ENCODE measurements at regions not wholly inside any gene's neighbourhood (a gene's known extent, or its start where the extent isn't known, plus 50 kb on each side); places are given as distances from the start of the nearest gene placed in this dataset.

DNA sequence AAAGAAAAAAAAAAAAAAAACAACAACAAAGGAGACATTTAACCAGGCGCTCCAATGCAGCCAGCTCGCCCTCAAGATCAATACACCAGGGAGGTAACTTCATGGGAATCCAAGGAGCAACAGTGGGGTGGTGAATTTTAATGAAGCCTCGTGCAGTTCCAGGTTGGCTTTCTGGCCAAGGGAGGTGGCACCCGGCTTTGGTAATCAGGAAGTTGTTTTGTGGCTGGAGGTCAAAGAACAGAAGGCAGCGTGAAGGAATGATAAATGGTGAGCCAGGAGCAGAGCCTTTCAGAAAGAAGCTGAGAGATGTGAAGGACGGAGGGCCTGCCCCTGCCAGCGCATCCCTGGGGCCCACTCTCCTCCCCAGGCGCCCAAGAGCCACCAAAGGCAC is 188.2 kb upstream of the TSC22D1 start:
- TF ChIP-seq CEBPB (IDR thresholded peaks at IDR 0.05; ENCODE audit: low read depth) (no peak), EZH2 (IDR thresholded peaks at IDR 0.05) (no peak), EGR1 (IDR thresholded peaks at IDR 0.05; ENCODE audit: low read depth) (no peak), EZH2phosphoT487 (IDR thresholded peaks at IDR 0.05; ENCODE audit: borderline replicate concordance) (no peak), SIN3A (IDR thresholded peaks at IDR 0.05; ENCODE audit: low read depth) (no peak), JUND (IDR thresholded peaks at IDR 0.05) (no peak), POLR2AphosphoS5 (IDR thresholded peaks at IDR 0.05; ENCODE audit: low read depth, low read length) (no peak), POLR2A (IDR thresholded peaks at IDR 0.05; ENCODE audit: borderline replicate concordance, extremely low read depth, insufficient read depth, insufficient read length) (no peak), ZNF274 (IDR thresholded peaks at IDR 0.05; ENCODE audit: low read depth, low read length) (no peak), TCF7L2 (IDR thresholded peaks at IDR 0.05; ENCODE audit: borderline replicate concordance, extremely low read depth, insufficient read depth, insufficient read length) (no peak)
- TF ChIP-seq, protein P1, sequence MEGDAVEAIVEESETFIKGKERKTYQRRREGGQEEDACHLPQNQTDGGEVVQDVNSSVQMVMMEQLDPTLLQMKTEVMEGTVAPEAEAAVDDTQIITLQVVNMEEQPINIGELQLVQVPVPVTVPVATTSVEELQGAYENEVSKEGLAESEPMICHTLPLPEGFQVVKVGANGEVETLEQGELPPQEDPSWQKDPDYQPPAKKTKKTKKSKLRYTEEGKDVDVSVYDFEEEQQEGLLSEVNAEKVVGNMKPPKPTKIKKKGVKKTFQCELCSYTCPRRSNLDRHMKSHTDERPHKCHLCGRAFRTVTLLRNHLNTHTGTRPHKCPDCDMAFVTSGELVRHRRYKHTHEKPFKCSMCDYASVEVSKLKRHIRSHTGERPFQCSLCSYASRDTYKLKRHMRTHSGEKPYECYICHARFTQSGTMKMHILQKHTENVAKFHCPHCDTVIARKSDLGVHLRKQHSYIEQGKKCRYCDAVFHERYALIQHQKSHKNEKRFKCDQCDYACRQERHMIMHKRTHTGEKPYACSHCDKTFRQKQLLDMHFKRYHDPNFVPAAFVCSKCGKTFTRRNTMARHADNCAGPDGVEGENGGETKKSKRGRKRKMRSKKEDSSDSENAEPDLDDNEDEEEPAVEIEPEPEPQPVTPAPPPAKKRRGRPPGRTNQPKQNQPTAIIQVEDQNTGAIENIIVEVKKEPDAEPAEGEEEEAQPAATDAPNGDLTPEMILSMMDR (IDR thresholded peaks at IDR 0.05 in 2 of 3, conservative IDR thresholded peaks at IDR 0.05 in 1 of 3; ENCODE audit: borderline replicate concordance in 1 of 3, insufficient read depth in 1 of 3, low read depth in 2 of 3, low read length in 2 of 3): no peak
- TF ChIP-seq, protein P2, sequence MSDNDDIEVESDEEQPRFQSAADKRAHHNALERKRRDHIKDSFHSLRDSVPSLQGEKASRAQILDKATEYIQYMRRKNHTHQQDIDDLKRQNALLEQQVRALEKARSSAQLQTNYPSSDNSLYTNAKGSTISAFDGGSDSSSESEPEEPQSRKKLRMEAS (IDR thresholded peaks at IDR 0.05): no peak
- TF ChIP-seq, protein P3, sequence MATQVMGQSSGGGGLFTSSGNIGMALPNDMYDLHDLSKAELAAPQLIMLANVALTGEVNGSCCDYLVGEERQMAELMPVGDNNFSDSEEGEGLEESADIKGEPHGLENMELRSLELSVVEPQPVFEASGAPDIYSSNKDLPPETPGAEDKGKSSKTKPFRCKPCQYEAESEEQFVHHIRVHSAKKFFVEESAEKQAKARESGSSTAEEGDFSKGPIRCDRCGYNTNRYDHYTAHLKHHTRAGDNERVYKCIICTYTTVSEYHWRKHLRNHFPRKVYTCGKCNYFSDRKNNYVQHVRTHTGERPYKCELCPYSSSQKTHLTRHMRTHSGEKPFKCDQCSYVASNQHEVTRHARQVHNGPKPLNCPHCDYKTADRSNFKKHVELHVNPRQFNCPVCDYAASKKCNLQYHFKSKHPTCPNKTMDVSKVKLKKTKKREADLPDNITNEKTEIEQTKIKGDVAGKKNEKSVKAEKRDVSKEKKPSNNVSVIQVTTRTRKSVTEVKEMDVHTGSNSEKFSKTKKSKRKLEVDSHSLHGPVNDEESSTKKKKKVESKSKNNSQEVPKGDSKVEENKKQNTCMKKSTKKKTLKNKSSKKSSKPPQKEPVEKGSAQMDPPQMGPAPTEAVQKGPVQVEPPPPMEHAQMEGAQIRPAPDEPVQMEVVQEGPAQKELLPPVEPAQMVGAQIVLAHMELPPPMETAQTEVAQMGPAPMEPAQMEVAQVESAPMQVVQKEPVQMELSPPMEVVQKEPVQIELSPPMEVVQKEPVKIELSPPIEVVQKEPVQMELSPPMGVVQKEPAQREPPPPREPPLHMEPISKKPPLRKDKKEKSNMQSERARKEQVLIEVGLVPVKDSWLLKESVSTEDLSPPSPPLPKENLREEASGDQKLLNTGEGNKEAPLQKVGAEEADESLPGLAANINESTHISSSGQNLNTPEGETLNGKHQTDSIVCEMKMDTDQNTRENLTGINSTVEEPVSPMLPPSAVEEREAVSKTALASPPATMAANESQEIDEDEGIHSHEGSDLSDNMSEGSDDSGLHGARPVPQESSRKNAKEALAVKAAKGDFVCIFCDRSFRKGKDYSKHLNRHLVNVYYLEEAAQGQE (IDR thresholded peaks at IDR 0.05; ENCODE audit: low read depth): no peak
- TF ChIP-seq, protein P4, sequence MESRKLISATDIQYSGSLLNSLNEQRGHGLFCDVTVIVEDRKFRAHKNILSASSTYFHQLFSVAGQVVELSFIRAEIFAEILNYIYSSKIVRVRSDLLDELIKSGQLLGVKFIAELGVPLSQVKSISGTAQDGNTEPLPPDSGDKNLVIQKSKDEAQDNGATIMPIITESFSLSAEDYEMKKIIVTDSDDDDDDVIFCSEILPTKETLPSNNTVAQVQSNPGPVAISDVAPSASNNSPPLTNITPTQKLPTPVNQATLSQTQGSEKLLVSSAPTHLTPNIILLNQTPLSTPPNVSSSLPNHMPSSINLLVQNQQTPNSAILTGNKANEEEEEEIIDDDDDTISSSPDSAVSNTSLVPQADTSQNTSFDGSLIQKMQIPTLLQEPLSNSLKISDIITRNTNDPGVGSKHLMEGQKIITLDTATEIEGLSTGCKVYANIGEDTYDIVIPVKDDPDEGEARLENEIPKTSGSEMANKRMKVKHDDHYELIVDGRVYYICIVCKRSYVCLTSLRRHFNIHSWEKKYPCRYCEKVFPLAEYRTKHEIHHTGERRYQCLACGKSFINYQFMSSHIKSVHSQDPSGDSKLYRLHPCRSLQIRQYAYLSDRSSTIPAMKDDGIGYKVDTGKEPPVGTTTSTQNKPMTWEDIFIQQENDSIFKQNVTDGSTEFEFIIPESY (IDR thresholded peaks at IDR 0.05; ENCODE audit: extremely low read depth, insufficient replicate concordance, low read length): no peak

Data from HCT116 (cell line).